ENCODE measurements at regions not wholly inside any gene's neighbourhood (a gene's known extent, or its start where the extent isn't known, plus 50 kb on each side); places are given as distances from the start of the nearest gene placed in this dataset.

DNA sequence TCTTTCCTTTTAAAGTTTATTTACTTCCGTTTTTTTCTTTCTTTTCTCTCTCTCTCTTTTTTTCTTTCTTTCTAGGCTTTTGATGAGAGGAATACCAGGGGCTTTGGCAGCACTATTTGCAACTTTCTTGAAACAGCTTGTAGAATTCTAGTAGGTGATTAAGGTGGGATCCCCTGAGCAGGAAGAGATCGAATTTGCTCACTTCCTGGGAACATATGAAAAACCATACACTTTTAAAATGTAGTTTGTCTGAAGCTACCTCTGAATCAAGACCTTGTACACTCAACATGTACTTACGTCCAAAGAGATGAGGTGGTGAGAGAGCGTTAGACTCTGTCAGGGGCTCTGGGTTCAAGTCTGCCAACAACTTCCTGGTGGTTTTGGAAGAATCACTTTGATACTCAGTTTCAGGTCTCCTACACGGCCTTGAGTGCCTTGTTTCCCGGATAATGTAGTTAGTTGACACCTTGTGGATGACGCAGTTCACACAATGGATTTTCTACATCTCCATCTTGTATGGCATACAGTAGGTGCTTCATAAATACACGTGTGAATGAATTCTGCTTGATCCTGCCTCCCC lies 229.1 kb downstream of the MYCN start:
- no peaks in the 10 kb centered on the region for H3K27me3 Mint-ChIP-seq (ENCODE audit: low read depth)
- TF ChIP-seq, protein P1, sequence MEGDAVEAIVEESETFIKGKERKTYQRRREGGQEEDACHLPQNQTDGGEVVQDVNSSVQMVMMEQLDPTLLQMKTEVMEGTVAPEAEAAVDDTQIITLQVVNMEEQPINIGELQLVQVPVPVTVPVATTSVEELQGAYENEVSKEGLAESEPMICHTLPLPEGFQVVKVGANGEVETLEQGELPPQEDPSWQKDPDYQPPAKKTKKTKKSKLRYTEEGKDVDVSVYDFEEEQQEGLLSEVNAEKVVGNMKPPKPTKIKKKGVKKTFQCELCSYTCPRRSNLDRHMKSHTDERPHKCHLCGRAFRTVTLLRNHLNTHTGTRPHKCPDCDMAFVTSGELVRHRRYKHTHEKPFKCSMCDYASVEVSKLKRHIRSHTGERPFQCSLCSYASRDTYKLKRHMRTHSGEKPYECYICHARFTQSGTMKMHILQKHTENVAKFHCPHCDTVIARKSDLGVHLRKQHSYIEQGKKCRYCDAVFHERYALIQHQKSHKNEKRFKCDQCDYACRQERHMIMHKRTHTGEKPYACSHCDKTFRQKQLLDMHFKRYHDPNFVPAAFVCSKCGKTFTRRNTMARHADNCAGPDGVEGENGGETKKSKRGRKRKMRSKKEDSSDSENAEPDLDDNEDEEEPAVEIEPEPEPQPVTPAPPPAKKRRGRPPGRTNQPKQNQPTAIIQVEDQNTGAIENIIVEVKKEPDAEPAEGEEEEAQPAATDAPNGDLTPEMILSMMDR (conservative IDR thresholded peaks at IDR 0.05): no peak
- H3K36me3 Mint-ChIP-seq (ENCODE audit: low read depth): no peaks in the 10 kb centered on the region
- no peak overlapping the region for H3K27ac Mint-ChIP-seq (ENCODE audit: unreplicated experiment)
- H3K4me1 Mint-ChIP-seq: peaks cover 62% of the 10 kb centered on the region
- H3K9me3 Mint-ChIP-seq: no peaks in the 10 kb centered on the region
- DNase-seq (ENCODE audit: low read depth, low spot score): no peak
- H3K4me3 Mint-ChIP-seq: no peak overlapping the region

DNA sequence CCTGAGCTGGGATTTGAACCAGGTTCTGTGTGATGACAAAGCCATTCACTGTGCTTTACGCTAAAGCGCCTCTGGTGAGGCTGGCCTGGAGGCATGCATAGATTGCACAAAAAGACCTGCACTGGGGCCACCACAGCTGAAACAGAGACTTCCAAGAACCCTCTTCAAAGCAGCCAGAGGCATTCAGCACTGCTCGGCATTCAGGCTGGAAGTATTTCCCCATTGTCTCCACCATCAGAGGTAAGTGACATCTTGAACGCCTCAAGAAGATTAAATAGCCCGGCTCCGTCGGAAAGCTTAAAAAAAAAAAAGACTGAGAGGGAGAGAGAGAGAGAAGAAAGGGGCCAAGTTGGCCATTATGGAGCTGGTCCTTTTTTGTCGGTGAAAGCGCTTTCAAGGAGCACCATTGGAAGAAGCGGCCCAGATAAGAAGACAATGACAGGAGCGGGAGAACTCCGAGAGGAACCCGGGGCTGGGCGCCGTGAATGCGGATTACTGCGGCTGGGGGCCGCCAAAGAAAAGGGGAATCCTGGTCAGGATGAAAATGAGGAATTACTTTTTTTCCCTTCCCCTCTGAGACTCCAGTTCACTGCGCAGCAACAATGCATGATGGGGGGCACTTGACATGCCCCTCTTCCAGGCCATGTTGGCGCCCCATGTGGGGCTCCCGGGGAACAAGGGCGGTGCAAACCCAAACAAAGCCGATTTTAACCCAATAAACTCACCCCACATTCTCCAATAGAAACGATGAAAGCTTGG lies 228.3 kb downstream of the MYCN start:
- Mint-ChIP-seq H3K4me3 (peak overlapping the region; percentile 29), H3K27ac (ENCODE audit: unreplicated experiment) (peak overlapping the region; percentile 53), H3K36me3 (ENCODE audit: low read depth) (no peaks in the 10 kb centered on the region), H3K9me3 (no peaks in the 10 kb centered on the region), H3K4me1 (peaks cover 61% of the 10 kb centered on the region), H3K27me3 (ENCODE audit: low read depth) (no peaks in the 10 kb centered on the region)
- DNase-seq (ENCODE audit: low read depth, low spot score): peak; percentile 43
- TF ChIP-seq, protein P1 (conservative IDR thresholded peaks at IDR 0.05): no peak

DNA sequence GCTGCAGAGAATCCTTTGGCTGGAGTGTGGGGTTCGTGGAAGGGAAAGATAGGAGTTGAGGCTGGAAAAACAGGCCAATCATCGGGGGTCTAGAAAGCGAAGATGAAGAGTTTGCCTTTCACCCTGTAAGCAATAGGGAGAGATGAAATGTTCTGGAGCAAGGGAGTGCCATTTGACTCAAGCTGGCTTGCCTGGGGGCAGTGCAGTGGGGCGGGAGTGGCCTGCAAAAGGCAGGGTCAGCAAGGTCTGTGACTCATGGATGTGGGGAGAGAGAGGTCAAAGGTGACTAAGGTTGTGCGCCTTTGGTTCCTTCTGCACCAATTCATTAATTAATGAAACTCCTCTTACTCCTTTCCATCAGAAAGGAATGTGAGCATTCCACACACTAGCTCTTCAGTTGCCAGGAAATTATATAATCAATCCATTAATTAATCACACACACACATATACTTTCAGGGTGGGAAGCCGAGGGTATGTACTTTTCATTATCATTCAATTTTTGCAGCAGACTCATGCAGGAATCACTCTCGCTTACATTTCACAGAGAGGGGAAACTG lies 227.6 kb downstream of the MYCN start:
- DNase-seq (ENCODE audit: low read depth, low spot score): peak; percentile 43
- peak overlapping the region; percentile 31 for H3K4me3 Mint-ChIP-seq
- H3K4me1 Mint-ChIP-seq: peaks cover 60% of the 10 kb centered on the region
- no peaks in the 10 kb centered on the region for H3K27me3 Mint-ChIP-seq (ENCODE audit: low read depth)
- peak overlapping the region; percentile 77 for H3K27ac Mint-ChIP-seq (ENCODE audit: unreplicated experiment)
- H3K9me3 Mint-ChIP-seq: no peaks in the 10 kb centered on the region
- TF ChIP-seq, protein P1 (conservative IDR thresholded peaks at IDR 0.05): no peak
- H3K36me3 Mint-ChIP-seq (ENCODE audit: low read depth): no peaks in the 10 kb centered on the region

DNA sequence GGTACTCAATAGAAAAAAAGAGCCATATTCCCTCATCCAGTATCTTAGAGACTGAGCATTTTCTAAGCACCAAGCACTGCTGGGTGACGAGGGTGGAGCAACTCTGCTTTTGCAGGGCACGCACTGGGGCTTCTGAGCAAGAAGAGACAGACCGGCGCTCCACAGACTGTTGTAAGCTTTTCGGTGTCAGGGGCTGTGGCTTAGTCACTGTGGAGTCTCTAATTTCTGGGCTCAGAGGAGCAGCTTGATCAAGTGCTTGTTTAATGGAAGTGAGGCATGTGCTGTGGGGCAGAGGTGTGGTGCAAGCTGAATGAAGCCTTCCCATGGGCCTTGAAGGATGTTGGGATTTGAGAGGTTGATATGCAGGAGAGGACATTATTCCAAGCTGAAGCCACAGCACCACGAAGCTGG lies 227.1 kb downstream of the MYCN start:
- Mint-ChIP-seq H3K27ac (ENCODE audit: unreplicated experiment) (peak overlapping the region; percentile 77), H3K36me3 (ENCODE audit: low read depth) (no peaks in the 10 kb centered on the region), H3K4me1 (peaks cover 58% of the 10 kb centered on the region), H3K4me3 (peak overlapping the region; percentile 31), H3K27me3 (ENCODE audit: low read depth) (no peaks in the 10 kb centered on the region), H3K9me3 (no peaks in the 10 kb centered on the region)
- no peak for DNase-seq (ENCODE audit: low read depth, low spot score)
- TF ChIP-seq, protein P1 (conservative IDR thresholded peaks at IDR 0.05): no peak

DNA sequence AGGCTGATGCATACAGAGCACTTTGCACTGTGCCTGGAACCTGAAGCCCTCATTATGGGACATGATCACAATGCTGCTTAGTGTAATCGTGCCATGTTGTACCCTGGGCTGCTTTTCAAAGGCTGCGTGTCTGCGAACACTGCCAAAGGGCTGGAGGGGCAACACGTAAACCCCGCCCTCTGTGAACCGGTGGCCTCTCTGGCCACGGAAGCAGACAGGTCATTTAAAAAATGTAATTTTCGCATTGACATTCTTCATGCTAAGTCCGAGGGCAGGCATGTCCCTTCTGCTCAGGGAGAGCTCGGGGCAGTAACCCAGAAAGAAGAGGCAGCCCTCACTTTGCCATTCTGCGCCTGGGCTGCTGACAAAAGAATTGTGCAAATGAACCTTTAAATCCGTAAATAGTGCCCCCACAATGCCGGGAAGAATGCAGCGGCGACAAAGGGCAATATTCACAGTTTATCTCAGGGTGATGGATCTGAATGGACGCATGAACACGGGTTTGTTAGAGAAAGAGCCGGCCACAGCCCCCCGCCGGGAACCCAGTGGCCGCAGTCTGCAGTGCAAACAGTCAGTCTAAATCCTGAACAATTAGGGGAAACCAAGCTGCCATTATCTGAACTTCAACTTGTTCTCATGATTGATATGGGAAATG lies 226.1 kb downstream of the MYCN start:
- DNase-seq (ENCODE audit: low read depth, low spot score): peak; percentile 52
- Mint-ChIP-seq H3K36me3 (ENCODE audit: low read depth) (no peaks in the 10 kb centered on the region), H3K27ac (ENCODE audit: unreplicated experiment) (peak overlapping the region; percentile 64), H3K27me3 (ENCODE audit: low read depth) (no peaks in the 10 kb centered on the region), H3K9me3 (no peaks in the 10 kb centered on the region), H3K4me3 (peak overlapping the region; percentile 64), H3K4me1 (peaks cover 56% of the 10 kb centered on the region)
- TF ChIP-seq, protein P1 (conservative IDR thresholded peaks at IDR 0.05): no peak

Data from neural crest cell (in vitro differentiated cells).